SKM-1 (cell line): ENCODE measurements at regions not wholly inside any gene's neighbourhood (a gene's known extent, or its start where the extent isn't known, plus 50 kb on each side); places are given as distances from the start of the nearest gene placed in this dataset.

Experiments used
- DNase-seq: peaks from one replicate; lab custom pipeline; 2025; ENCODE audit not compliant: unreplicated experiment; lab: John Stamatoyannopoulos, UW

- no peak for DNase-seq
Observed at GRCh38 chr2:236654496-236654895, 84.9 kb downstream of the ACKR3 start.

- no peak for DNase-seq
Observed at GRCh38 chr2:236656166-236656565, 86.5 kb downstream of the ACKR3 start.

GRCh38 chr2:236656721-236657120, 87.1 kb downstream of the ACKR3 start:
- no peak for DNase-seq

GRCh38 chr2:236657215-236657614, 87.6 kb downstream of the ACKR3 start:
- DNase-seq, result no peak

GRCh38 chr2:236657801-236658200, 88.2 kb downstream of the ACKR3 start:
- no peak for DNase-seq

GRCh38 chr2:236658974-236659757, 89.5 kb downstream of the ACKR3 start:
- DNase-seq, result no peak

GRCh38 chr2:236659758-236660150, 90.1 kb downstream of the ACKR3 start:
- no peak for DNase-seq

- no peak for DNase-seq
Observed at GRCh38 chr2:236661061-236661761, 91.6 kb downstream of the ACKR3 start.

GRCh38 chr2:236661762-236662110, 92.1 kb downstream of the ACKR3 start:
- no peak for DNase-seq

GRCh38 chr2:236662231-236663185, 92.9 kb downstream of the ACKR3 start:
- DNase-seq, result no peak

- no peak for DNase-seq
Observed at GRCh38 chr2:236663287-236664101, 93.9 kb downstream of the ACKR3 start.

GRCh38 chr2:236664136-236664535, 94.5 kb downstream of the ACKR3 start:
- DNase-seq, result no peak

- no peak for DNase-seq
Observed at GRCh38 chr2:236665101-236665500, 95.5 kb downstream of the ACKR3 start.

- no peak for DNase-seq
Observed at GRCh38 chr2:236665572-236666118, 96.0 kb downstream of the ACKR3 start.

GRCh38 chr2:236666646-236667204, 97.1 kb downstream of the ACKR3 start:
- no peak for DNase-seq

- DNase-seq, result no peak
Observed at GRCh38 chr2:236667526-236667925, 97.9 kb downstream of the ACKR3 start.

- no peak for DNase-seq
Observed at GRCh38 chr2:236668531-236668969, 98.9 kb downstream of the ACKR3 start.

- DNase-seq, result no peak
Observed at GRCh38 chr2:236670235-236670620, 100.6 kb downstream of the ACKR3 start.

GRCh38 chr2:236671896-236672562, 102.4 kb downstream of the ACKR3 start:
- DNase-seq, result no peak
